DMS153 treated with DMSO at 0.1 percent for 48 hours (cell line): ENCODE measurements at regions not wholly inside any gene's neighbourhood (a gene's known extent, or its start where the extent isn't known, plus 50 kb on each side); places are given as distances from the start of the nearest gene placed in this dataset.
A peak's percentile ranks its signal among the peaks of the same experiment; 100 is the strongest.

ENCODE experiments used
- DNase-seq: peaks from one replicate; lab custom pipeline; 2025; ENCODE audit not compliant: unreplicated experiment; lab: John Stamatoyannopoulos, UW

DNA sequence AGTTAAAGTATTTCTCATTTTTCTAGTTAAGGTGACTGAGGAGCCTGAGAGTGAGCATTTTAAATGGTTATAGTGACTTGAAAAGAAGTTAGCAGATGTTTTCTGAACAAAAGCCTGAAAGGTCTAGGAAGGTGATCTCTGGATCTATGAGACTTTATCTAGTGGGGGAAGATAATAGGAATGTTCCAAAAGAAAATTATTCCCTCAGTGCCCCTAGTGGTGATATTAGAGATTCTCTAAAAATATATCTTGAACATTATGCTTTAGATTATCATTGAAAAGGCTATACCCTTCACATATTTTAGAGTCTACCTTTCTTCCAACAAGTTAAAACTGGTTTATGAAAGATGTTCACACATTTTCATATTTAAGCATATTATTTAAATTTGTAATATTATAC lies 69.0 kb upstream of the SPANXN1 start:
- peak; percentile 6 for DNase-seq

DNA sequence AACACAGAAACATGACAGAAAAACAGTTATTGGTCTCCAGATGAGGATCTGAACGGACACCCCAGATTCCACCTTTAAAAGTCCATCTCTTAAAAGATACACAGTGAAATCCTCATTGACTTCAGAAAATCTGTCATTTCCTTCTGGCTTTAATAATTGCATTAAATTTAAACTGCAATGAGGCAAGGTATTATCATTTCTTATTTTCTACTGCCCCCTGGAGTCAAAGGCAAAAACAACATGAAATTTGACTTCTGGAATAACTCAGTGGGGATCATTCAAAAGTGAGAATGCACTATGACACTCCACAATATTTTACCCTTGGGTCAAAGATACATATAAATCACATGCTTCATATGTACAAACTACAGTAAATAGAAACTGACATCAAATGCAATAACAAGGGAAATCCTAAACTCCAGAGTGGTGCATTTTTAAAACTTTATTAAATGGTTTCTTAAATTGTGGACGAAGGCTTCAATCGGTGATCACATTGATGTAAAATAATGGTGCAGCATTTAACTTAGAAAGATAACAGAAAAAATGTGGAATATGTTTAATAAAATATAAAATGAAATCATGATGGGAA lies 56.4 kb upstream of the SPANXN1 start:
- peak; percentile 25 for DNase-seq
